ENCODE measurements at regions not wholly inside any gene's neighbourhood (a gene's known extent, or its start where the extent isn't known, plus 50 kb on each side); places are given as distances from the start of the nearest gene placed in this dataset.

- H3K9me3 ChIP-seq (ENCODE audit: control insufficient read depth, low read depth, low read length): no peaks in the 10 kb centered on the region
Measured at GRCh38 chr3:73144276-73144675, 82.8 kb downstream of the EBLN2 start.

More at GRCh38 chr3:73144276-73144675, 82.8 kb downstream of the EBLN2 start:
- Histone ChIP-seq H3K23me2 (ENCODE audit: insufficient read length, low read depth, low read length, poor library complexity, severe bottlenecking) (no peaks in the 10 kb centered on the region), H2BK20ac (ENCODE audit: low read depth, low read length, poor library complexity, severe bottlenecking) (no peak overlapping the region), H4K8ac (replicated peaks; ENCODE audit: insufficient read length, low read depth, low read length) (no peak overlapping the region), H2BK5ac (ENCODE audit: insufficient read length, low read length) (no peak overlapping the region), H3K4me1 (ENCODE audit: insufficient read depth, low read length) (no peaks in the 10 kb centered on the region), H2BK15ac (ENCODE audit: low read depth, low read length) (no peak overlapping the region), H2BK12ac (ENCODE audit: insufficient read length, low read depth, low read length) (no peak overlapping the region), H3K56ac (ENCODE audit: insufficient read length, low read depth, low read length) (no peak overlapping the region), H3K23ac (ENCODE audit: insufficient read length, low read depth, low read length) (no peak overlapping the region), H3K14ac (ENCODE audit: insufficient read depth, low read length) (no peak overlapping the region), H3K18ac (ENCODE audit: insufficient read length, low read depth, low read length) (no peak overlapping the region), H3K9ac (ENCODE audit: extremely low read depth, insufficient read length, low read length) (no peak overlapping the region), H3K27me3 (ENCODE audit: insufficient read depth, low read length) (no peaks in the 10 kb centered on the region), H3K79me2 (ENCODE audit: insufficient read depth, low read length) (no peaks in the 10 kb centered on the region), H3K4me2 (ENCODE audit: insufficient read depth, insufficient read length, low read length) (no peak overlapping the region), H3K4ac (ENCODE audit: low read depth, low read length) (no peak overlapping the region), H3K79me1 (ENCODE audit: insufficient read depth, low read depth, low read length, poor library complexity, severe bottlenecking) (no peaks in the 10 kb centered on the region), H2AK5ac (ENCODE audit: insufficient read length, low read length) (no peak overlapping the region), H2BK120ac (ENCODE audit: low read depth, low read length, poor library complexity, severe bottlenecking) (no peak overlapping the region), H4K20me1 (ENCODE audit: control insufficient read depth, insufficient read depth, insufficient read length) (no peaks in the 10 kb centered on the region), H3K27ac (ENCODE audit: insufficient read length, low read depth, low read length) (no peak overlapping the region), H2AFZ (ENCODE audit: low read length) (no peak overlapping the region), H3T11ph (ENCODE audit: low read length) (no peak overlapping the region), H4K91ac (ENCODE audit: insufficient read length, low read depth, low read length) (no peak overlapping the region), H4K5ac (ENCODE audit: insufficient read length, low read depth, low read length) (no peak overlapping the region)
- no peak for DNase-seq
- Mint-ChIP-seq H3K27ac (no peak overlapping the region), H3K4me1 (peaks cover 0 to 5% of the 10 kb centered on the region in 2 experiments; a peak in 2 of 4 replicates), H3K27me3 (ENCODE audit: low read depth) (no peaks in the 10 kb centered on the region), H3K4me3 (no peak overlapping the region), H3K36me3 (ENCODE audit: insufficient read depth in 1 of 3, low read depth in 3 of 3) (no peaks in the 10 kb centered on the region), H3K9me3 (no peaks in the 10 kb centered on the region)
- no peak for TF ChIP-seq CTCF (conservative IDR thresholded peaks at IDR 0.05)
- no CpG with 5 or more reads among the region's 5 CpGs for WGBS (ENCODE audit: extremely low coverage, insufficient read length, low lambda C conversion rate)
